CD4-positive, alpha-beta T cell treated with Interleukin-12 subunit alpha and Interleukin-12 subunit beta, for 1 hour (primary cell): ENCODE measurements at regions not wholly inside any gene's neighbourhood (a gene's known extent, or its start where the extent isn't known, plus 50 kb on each side); places are given as distances from the start of the nearest gene placed in this dataset.
"Not testable (repeated sequence)": the region's sequence is repeated elsewhere in the genome, so short reads cannot be mapped to it uniquely, and the experiment has no call there.

ENCODE experiments used
- DNase-seq: peaks from one replicate; pipeline ENCODE4 v3.0.0-alpha.2; 2020

DNA sequence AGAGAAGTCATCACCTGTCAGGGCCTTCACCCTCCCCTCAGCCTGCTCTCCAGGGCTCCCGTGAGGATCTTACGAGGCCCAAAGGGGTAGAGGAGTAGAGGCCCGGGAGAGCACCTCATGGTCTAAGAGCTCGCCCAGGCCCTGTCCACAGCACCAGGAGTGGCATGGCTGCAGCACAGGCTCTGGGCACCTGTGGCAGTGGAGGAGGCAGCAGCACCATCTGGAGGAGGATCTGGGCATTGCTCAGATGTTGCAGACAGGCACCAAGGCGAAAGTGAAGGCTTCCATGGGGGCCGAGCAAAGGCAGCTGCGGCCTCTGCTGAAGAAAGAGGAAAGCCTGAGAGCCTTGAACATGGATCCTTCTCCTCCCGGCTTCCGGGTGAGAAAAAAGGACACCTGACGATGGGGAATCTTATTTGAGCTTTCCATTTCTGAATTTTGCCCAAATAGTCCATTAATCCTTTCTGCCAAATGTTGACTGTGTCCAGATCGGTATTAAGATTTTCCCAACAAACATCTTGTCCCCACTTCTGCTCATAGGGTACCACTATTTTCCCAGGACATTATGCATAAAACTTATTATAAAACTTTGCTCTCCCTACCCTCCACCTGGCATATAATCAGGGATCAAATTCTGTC is 604.7 kb downstream of the PTPRC start:
- peak; percentile 74 for DNase-seq

DNA sequence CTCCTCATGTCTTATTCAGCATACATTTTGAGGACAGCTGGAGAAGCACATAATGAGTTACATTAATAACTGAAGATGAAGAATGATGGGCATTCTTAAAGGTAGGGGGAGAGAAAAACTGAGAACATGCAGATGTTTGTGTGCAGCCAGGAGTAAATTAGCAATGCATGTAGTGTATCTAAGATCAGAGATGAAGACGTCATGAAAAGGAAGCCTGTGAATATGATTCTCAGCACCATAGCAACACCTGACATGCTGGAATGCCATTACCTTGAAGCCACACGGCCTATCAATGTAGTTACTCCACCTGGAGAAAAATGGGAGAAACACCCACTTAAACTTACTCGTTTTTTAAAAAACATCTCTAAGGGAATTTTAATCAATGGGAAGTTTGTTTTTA is 607.1 kb downstream of the PTPRC start:
- no peak for DNase-seq

DNA sequence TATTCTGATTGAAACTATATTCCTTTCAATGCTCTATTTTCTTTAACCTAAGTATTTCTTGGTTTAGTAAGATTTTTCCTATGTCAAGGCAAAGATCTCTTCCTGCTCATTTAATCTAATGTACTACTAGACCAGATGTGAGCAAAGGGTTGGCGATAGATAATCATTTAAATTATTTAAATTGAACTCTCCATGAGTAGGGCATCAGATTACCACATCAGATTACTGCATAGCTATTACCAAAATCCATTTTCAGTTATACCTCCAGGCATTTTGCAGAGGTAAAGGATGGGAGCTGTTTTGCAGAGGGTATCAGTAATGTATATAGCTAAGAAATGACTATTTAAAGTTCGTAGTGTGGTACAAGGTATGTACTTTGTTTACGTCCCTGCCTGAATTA is 607.9 kb downstream of the PTPRC start:
- DNase-seq: no peak

DNA sequence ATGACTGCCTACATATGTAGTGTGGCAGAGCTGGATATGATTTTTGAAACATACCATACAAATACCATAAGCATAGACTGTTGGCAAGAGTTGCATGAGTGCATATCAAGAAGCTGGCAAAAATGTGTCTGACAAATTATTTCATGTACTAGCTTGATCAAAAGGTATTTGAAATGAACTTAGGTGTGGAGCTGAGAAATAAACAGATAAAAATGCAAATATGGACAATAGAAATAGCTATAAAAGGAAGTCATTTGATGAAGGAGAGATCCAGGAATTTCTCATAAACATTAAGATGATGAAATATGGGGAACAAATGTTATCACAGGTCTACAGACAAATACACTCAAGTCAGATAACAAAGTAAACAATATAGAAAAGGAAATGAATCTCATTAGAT is 609.1 kb downstream of the PTPRC start:
- DNase-seq: no peak

DNA sequence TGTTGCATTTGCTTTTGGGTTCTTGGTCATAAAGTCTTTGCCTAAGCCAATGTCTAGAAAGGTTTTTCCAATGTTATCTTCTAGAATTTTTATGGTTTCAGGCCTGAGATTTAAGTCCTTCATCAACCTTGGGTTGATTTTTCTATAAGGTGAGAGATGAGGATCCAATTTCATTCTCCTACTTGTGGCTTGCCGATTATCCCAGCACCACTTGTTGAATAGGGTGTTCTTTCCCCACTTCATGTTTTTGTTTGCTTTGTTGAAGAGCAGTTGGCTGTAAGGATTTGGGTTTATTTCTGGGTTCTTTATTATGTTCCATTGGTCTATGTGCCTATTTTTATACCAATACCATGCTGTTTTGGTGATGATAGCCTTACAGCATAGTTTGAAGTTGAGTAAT is 615.2 kb downstream of the PTPRC start:
- DNase-seq: not testable (repeated sequence)

DNA sequence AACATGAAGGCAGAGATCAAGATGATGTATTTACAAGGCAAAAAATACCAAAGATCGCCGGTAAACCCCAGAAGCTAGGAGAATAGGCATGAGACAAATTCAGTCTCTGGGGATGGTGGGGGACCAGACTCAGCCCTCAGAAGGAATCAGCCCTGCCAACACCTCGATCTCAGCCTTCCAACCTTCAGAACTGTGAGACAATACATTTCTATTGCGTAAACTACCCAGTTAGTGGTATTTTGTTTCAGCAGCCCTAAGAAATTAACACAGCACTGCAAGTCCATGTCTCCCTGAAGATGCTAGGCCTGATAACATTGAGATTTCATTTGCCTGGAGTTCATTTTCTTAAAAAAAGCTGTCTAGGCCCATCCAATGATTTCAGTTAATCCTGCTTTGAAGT is 622.5 kb downstream of the PTPRC start:
- DNase-seq: no peak

DNA sequence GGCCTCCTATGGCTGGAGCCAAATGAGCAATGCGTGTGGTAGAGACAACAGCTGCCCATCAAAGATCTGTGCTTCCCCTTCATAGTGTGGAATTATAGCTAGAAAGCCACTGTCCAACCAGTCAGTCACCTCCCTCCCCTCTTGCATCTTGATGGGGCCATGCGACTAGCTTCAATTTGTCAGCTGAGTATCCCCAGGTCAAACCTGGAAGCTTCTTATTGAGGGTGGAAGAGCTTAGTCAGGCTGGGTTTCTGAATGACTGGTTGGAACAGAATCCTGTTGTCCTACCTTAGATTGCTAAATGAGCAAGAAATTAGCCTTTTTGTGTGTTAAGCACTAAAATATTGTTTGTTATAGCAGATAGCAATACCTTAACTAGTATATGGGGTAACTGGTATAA is 625.4 kb downstream of the PTPRC start:
- no peak for DNase-seq

DNA sequence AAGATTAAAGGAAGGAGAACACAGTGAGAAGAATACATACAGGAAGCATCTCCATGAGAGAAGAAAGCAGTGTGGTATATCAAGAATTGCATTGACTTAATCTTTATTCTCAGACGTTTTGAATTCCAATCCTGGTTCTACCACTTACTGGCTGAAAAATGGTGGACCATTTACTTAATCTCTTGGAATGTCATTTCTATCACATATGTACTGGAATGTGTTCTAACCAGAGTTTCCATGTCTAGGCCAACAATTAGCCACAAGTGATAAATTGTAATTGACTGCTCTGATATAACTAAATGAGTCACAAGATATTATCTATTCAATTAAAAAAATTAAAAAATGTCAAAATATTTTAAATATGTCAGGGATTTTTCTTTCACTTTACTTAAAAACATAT is 626.1 kb downstream of the PTPRC start:
- no peak for DNase-seq

DNA sequence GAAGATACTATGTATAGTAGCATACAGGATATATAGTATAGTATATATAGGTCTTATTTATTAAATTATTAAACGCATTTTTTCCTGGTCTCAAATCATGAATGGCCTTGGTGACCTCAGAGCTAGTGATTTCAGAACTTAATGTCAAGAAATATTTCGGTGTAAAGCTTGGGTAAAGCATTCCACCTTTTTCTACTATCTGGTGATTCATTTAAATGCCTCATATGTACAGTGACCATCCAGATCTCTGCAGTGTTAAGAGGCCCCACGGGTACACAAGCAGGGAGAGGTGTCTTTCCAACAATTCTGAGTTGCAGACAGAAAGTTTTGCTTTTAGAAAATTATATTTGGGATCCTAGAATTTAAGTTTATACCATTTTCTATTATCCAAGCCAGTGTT is 626.5 kb downstream of the PTPRC start:
- DNase-seq: no peak

DNA sequence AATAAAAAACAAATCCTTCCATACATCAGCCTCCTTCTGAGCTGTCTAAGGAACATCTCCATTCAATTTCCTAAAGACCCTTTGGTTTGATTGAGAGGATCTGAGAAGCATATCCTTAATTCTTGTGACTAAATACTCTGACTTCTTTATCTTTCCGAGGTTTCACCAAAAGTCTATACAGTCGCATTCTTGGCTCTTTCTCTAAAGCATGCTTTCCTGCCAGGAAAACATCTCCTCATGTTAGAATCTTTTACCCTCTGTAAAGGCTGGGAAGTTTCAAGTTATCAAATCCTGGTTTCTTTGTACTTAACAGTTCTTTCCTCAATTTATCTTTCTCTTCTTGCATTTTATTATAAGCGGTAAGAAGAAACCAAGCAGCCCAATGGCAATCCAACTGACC is 630.4 kb downstream of the PTPRC start:
- DNase-seq: no peak

DNA sequence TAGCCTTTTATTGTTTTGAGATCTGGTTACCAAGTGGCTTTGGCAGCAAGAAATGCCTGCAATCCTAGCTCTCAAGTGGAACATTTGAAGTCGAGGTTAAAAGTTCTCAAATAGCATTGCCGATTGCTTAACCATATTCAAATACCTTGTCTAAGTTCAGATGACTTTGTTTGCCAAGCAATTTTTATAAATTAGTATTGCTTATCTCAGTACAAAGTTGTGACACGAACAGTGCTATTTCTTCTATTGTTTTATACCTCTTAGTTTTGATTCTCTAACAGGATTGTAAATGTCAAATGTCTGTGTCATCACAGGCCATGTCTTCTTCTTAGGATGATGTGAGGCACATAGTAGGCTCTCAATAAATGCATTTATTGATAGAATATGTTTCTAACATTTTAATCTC is 633.3 kb downstream of the PTPRC start:
- DNase-seq: no peak

DNA sequence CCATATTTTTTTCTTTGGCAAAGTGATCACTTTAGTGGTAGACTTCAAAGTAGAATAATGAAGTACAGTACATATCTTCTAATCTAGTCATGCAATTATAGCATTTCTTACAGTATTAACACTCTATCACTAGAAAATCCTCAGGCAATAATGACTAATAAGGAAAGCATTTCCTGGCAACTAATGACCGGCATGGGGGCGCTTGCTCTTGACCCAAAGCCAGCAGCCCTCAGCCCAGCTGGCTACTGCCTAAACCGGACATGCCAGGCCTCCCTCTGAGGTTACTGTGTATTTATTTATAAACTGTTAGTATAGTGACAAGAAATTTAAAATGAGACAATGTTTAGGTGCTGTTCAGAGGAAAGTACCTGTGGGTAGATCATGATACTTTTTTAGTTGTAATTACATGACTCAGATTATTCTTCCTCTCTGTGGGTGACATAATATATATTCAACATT is 633.8 kb downstream of the PTPRC start:
- DNase-seq: no peak

DNA sequence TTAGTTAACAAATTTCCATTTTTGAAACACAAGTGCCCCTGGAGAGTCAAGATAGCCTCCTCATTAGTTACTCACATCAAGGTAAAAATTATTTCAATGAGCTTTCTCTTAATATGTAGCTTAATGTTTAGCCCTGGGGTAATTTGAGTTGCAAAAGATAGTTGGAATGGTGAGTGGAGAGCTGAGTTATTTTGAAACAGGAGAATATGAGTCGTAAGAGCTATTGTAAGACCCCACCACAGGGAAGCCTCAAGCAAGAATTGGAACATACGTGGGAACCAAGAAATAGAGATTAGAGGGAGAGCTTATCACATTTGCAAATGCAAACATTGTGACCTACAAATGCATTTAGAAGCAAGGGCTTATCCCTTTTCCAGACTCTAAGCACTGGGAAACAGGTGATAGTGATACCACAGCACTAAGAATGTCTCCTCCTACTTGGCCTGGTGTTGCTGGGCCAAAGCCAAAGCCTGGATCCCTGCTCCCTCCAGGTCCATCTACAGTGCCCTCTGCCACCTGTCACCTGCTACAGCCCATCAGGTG is 635.1 kb downstream of the PTPRC start:
- no peak for DNase-seq

DNA sequence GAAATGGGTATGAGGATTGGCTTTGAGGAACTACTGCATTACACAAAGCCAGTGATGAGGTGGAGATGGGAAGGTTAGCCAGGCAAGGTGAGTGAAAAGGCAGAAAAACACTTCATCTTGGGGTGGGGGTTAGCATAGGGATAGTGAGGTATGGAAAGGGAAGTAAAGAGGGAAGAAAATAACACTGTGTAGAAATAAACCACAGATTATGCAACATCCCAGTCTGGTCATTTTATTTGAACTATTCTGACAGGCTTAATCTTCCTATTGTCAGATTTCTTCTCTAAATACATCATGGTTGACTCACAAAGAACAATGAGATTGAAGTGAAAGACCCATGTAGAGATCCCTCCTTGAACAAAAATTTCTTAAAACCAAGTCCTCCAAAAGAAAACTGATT is 640.2 kb downstream of the PTPRC start:
- no peak for DNase-seq

DNA sequence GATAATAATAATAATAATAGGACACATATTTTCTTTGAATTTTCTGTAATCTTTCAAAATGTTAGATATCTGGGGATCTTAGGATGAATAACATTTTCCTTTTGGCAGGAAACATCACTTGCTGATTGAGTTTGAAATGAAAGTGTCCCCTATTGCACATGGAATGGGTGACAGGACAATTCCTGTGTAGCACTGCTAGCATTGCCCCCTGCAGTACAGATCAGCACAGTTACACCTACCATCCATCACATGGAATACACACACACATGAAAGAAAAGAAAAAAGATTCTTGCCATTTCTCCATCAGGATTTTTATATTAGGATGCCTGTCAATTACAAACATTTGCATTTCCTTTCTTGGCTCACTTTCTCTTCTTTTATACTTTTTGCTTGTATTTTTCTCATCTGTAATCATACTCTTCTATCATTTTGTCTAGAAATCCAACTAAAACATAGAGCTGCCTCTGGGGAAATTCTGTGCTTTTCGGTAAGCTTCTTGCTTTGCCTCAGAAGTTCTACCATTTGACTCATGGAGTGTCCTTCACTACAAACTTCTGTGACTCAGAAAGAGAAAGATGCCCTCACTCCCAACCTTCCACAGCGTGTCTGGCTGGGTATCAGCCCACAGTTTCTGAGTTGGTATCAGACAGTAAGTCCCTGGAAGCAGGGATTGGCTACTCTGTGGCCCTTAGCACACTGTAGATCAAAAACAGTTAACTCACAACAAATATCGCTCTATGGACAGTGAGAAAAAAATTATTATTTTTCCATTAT is 641.2 kb downstream of the PTPRC start:
- DNase-seq: no peak

DNA sequence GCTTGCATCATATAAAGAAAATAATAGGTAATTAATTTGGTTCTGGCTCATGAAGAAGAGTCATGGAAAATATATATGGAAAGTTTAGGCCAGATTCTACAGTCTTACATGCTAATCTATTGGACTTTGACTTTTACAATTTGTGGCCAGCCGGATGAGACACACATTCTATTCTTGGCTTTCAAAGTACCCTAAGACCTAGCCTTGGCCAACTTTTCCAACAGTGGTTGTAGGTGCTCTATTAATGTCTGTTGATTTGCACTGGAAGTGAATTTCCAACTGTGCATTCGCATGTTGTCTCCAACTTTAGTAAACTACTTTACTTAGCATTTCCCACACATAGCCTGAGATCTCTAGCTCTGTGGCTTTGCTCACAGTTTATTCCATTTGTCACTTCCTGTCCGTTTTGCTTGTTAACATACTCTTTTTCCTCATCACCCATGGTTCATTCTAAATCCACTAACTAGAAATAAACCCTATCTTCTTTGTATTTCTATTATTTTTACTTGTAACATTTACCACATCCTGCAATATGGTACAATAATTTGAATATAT is 644.0 kb downstream of the PTPRC start:
- DNase-seq: no peak

DNA sequence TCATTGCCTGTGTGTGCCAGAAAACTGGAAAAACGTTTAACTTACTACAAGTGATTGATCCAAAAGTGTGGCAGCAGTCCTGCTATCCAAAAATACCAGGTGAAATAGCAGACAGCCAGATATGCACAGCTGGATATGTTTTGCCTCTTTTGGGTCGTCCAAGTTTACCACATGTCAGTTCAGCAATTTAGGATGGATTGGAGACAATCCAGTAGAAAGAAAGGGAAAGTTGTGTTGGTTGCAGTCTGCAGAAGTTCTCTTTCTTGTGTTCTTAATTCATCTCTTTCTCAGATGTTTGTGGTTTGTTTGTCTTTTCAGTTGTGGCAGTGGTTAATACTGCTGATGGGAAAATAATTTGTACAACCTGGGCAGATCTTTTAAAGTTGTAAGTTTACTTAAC is 645.0 kb downstream of the PTPRC start:
- no peak for DNase-seq

DNA sequence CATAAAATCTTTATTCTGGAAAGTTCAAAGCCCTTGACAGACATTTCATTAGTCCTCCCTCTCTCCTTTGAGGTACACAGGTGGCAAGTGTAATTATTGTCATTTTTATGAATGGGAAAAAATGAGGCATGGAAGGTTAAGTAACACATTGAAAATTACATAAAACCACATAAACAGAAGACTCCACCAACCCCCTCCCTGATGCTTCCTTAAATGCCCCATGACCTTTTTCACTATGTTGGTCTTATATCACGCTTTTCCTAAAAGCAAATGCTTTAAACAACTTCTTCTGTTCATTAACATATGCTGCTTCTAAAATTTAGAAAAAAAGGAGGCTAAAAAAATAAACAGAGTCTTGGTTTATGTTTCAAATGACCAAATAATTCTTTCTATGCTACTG is 648.4 kb downstream of the PTPRC start:
- no peak for DNase-seq

DNA sequence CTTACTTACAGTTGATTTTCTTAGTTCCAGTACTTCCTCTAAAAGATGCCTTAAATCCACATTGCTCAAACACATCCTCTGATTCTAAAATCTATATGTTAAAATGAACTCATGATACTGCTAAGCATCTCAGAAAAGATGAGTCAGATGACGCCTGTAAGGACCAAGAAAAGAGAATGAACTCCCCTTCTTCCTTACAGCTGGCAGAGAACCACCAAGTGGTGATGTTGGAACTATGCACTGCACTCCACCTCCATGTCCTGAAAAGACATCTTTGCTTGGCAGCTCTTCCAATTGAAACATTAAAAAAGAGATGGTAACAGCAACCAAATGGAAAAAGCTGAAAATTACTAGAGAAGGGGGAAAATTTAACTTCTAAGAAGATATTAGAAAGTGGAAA is 648.8 kb downstream of the PTPRC start:
- DNase-seq: no peak

DNA sequence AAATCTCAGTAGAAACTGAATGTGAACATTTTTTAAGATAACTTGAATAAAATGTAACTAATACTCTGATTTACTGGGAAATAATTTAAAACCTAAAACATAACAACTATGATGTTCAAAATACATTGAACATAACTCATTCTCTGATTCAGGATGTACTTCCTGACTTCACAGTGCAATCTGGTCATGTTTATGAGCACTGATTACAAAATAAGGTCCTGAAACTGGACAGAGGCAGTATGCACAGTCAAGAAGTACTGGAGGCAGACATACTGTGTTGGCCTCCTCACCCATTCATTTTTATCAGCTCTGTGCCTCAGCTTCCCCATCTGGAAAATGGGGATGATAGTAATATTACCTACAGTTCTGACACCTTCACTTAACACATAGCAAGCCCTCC is 651.3 kb downstream of the PTPRC start:
- no peak for DNase-seq

DNA sequence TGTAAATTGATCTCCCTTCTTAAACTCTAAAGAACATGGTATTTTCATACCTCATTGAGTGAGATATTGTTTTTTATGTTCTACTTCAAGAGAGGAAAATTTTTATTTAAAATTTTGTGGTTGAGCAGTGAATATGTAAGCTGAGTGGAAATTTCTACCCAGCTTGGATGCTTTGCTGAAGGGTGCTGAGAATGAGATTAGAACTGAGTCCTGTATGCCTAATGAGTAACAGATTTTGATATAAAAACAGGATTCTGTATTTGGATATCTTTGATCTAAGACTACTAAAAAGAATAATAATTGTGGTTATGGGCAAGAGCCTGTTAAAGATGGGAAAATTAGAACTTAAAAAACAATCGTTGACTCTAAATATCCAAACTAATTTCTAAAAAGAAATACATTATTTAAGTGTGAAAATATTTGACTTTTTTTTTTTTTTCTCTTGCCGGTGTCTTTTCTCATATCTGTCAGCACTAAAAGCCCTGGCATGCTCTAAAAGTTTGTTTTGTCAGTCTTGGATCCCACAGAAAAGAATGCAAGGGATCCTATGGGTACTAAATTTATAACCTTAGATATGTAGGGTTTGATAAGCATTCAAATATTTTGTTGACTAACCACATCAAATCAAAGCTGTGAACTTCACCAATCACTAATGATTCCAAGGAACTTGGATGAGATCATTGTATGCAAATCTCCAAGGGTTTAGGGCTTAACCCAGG is 652.3 kb downstream of the PTPRC start:
- DNase-seq: no peak

DNA sequence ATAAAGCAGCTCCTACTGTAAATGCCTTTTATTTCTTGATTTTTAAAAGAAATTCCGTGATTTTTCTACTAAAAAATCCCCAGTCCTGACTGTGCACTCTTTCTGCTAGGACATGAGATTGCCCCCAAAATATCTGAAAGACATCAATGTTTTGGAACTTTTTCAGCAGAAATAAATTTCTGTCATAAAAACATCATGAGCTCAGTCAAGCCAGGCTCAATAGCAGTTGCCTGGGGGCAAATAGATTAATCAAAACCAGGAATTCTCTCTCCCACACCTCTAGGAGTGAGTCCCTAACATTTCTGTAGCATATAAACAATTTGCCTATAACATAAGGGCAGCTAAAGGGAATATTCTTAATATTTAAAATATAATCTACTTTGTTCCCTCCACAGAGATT is 654.1 kb downstream of the PTPRC start:
- no peak for DNase-seq

DNA sequence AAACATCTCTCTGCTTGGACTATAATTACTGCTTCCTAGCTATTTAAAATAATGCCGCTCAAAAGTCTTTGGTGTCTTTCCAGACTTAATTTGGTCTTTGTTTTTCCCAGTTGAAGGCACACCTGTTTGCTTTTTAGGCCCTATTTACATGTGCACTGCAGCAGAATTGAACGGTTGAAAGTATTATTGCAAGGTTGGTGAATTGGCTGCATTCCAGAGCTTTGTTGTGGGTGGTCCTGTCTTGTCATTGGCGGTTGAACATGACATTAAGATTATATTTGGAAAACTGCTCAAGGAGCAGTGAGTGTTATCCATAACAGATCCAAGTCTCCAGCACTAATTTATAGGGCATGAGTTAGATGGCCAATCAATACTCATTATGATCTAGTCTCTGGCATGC is 656.3 kb downstream of the PTPRC start:
- no peak for DNase-seq

DNA sequence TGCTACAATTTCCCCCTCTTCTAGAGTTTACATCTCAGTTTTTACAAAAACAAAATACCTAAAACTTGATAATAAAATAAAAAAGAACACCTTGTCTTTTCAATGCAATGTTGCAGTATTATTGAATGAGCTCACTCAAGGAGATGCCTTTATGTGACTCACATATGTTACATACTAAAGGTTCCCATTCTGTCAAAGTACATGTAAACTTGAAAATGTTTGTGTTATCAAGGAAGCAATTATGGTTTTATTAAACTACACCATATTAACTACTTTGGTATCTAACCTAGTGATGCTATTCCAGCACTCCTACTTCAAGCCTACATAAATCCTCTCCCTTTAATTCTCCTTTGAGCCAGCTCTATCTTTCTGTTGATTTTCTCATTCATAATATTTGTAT is 658.3 kb downstream of the PTPRC start:
- no peak for DNase-seq
